Omental fat pad (tissue), 3 donors: ENCODE measurements at regions not wholly inside any gene's neighbourhood (a gene's known extent, or its start where the extent isn't known, plus 50 kb on each side); places are given as distances from the start of the nearest gene placed in this dataset.

Experiments
- ATAC-seq: fragments of 150-250 bp; one replicate; pipeline ENCODE4 v1.9.1; 2016; ENCODE audit warnings: mild to moderate bottlenecking, moderate library complexity; ENCODE audit not compliant: low FRiP score
- DNase-seq: peaks from one replicate; pipeline ENCODE4 v3.0.0-alpha.2; 2019; ENCODE audit warnings: low spot score
- TF ChIP-seq, protein P1 (sequence below), 3 donors: fragments of 450-650 bp; IDR thresholded peaks; one replicate each; pipeline ENCODE4 v1.5.1; 2016 to 2017; ENCODE audit warnings: antibody characterized with exemption in 3 of 3, mild to moderate bottlenecking in 3 of 3, moderate library complexity in 2 of 3

DNA sequence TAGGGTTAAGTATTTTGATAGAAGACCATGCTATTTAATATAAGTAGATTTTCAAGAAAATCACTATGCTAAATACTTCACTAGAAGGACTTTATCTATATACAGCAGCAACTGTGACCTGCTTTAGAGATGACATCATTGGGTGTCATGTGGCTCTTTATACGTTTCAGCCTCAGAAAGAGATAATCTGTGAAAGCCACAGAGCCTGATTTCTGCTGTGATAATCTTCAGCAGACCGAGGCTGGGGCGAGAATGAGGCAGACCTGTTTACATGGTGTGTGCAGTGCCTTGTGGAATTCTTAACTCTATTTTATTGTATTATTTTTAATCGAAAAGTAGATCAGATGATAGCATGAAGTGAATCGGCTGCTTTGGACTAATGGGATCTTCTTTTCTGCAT lies 471.2 kb downstream of the MFSD1 start:
- DNase-seq (no peak), ATAC-seq (no peak)
- TF ChIP-seq, protein P1, sequence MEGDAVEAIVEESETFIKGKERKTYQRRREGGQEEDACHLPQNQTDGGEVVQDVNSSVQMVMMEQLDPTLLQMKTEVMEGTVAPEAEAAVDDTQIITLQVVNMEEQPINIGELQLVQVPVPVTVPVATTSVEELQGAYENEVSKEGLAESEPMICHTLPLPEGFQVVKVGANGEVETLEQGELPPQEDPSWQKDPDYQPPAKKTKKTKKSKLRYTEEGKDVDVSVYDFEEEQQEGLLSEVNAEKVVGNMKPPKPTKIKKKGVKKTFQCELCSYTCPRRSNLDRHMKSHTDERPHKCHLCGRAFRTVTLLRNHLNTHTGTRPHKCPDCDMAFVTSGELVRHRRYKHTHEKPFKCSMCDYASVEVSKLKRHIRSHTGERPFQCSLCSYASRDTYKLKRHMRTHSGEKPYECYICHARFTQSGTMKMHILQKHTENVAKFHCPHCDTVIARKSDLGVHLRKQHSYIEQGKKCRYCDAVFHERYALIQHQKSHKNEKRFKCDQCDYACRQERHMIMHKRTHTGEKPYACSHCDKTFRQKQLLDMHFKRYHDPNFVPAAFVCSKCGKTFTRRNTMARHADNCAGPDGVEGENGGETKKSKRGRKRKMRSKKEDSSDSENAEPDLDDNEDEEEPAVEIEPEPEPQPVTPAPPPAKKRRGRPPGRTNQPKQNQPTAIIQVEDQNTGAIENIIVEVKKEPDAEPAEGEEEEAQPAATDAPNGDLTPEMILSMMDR (IDR thresholded peaks at IDR 0.05), result no peak

DNA sequence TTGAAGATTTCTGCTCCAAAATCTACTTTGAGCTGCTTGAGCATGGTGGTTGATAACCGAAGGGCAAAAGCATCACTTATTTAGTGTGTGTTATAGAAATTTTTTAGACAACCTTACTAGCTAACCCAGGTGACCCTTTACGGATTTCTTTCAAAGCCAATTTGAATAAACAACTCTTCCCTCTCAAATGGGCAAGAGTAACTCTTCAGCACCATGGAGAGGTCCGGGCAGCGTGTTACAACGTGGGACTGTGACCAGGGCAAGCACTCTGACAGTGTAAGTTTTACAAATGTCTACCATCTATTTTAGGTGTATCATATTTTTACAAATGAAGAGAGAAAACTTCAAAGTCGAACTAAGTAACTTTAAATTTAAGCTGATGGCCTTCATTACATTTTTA lies 471.8 kb downstream of the MFSD1 start:
- DNase-seq (no peak), ATAC-seq (no peak)

DNA sequence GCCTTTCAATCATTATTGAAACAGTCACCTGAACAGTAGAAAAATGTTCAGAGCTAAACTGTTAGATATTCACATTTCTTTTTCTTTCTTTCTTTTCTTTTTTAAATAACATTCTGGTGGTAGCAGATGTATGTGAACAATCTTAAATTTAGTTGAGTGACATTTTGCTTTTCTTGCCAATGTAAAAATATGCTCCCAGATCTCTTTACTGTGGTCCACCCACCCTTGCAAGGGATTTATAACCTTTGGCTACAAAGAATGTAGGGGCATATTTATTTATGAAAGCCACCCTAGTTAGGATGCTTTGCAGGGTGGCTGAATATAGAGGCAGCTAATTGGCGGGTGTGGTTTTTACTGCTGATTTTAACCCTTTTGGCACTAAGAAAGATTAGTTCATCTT lies 473.9 kb downstream of the MFSD1 start:
- TF ChIP-seq, protein P1 (IDR thresholded peaks at IDR 0.05), result no peak
- ATAC-seq (no peak), DNase-seq (no peak)

More for the DNA sequence above, 471.8 kb downstream of the MFSD1 start:
- TF ChIP-seq, protein P1 (IDR thresholded peaks at IDR 0.05), result no peak

DNA sequence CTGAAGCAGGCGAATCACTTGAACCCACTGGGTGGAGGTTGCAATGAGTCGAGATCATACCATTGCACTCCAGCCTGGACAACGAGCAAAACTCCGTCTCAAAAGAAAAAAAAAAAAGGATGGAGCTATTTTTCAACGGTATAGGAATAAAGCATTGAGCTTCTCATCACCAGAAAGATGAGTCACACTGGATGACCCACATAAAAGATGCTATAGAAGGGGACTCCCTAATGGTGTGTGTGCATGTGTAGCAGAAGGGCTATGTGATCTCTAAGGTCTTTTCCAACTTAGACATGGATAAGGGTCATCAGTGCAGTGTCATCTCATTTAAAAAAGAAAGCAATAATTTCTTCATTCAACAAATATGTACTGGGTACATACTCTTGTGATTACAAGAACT lies 476.0 kb downstream of the MFSD1 start:
- DNase-seq (no peak), ATAC-seq (no peak)
- TF ChIP-seq, protein P1 (IDR thresholded peaks at IDR 0.05), result no peak

DNA sequence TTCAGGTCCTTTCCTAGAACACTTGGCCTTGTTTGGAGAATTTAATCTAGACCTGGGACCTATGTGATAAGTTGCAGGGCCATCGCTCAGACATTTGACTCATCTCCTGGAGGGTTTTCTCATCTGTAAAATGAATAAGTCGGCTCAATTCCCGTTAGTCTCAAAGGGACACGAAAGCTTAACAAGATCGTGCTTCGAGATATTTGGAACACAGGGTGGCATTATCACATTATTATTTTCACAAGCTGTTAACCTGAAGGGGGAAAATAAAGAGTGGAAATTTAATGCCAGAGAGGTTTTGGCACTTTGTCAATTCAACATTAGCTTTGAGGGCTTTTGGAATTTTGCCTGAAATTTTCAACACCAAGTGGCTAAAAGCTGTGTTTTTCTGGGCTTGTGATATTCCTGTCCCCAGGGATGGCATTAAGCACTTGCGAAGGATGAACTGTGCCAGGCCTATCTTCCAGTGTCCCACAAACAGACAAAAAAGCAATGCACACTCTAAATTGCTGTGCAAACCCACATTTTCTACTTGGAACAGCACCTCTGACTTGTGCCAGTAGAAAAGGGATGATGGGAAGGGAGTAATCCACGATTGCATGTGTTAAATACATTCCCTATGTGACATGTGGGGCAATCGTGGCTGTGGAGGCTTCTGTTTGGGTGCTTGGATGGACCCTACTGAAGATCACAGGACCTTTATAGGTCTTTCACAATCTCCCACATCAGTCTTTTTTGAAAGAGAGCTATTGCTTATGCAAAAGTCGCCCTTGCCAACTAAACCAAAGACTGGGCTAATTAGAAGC lies 478.7 kb downstream of the MFSD1 start:
- DNase-seq (no peak), ATAC-seq (no peak)
- TF ChIP-seq, protein P1 (IDR thresholded peaks at IDR 0.05), result no peak

DNA sequence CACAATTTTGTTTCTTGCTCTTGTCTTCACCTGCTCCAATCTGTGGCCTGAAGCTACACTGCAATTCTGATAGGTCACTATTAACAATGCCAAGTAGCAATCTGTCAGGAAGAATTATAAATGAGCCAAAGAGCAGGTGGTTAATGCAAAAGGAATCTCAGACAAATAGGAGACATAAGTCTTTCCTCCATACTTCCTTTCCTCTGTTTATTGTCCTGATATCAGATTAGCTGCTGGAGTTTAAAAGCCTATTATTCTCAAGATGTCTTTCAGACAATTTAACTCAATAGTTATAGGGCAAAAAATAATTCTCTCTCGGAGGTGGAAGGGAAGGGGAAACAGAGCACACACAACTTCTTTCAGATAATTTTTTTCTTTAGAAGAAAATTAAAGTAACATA lies 491.6 kb downstream of the MFSD1 start:
- ATAC-seq, result no peak

More for the DNA sequence above, 491.6 kb downstream of the MFSD1 start:
- TF ChIP-seq, protein P1 (IDR thresholded peaks at IDR 0.05), result no peak
- DNase-seq, result no peak
